H9 (cell line): ENCODE measurements at regions not wholly inside any gene's neighbourhood (a gene's known extent, or its start where the extent isn't known, plus 50 kb on each side); places are given as distances from the start of the nearest gene placed in this dataset.

Experiments
- DNase-seq: peaks from one replicate; pipeline ENCODE4 v3.0.0-alpha.2; 2017
- H2AFZ ChIP-seq: one replicate; pipeline ENCODE4 v1.6.1; 2013; ENCODE audit warnings: mild to moderate bottlenecking, low read length, control low read depth, moderate library complexity
- H2AK5ac ChIP-seq: 2 replicates; pipeline ENCODE4 v1.6.1; 2013; ENCODE audit warnings: low read length, control low read depth, mixed read lengths; ENCODE audit not compliant: insufficient read length
- H2BK120ac ChIP-seq: one replicate; pipeline ENCODE4 v1.6.1; 2013; ENCODE audit warnings: low read depth, mild to moderate bottlenecking, low read length, control low read depth, inconsistent platforms; ENCODE audit not compliant: poor library complexity, severe bottlenecking
- H2BK12ac ChIP-seq: 2 replicates; pipeline ENCODE4 v1.6.1; 2013; ENCODE audit warnings: low read length, control low read depth, mixed read lengths, low read depth; ENCODE audit not compliant: insufficient read length
- H2BK15ac ChIP-seq: 2 replicates; pipeline ENCODE4 v1.6.1; 2013; ENCODE audit warnings: low read depth, low read length, control low read depth
- H2BK20ac ChIP-seq: one replicate; pipeline ENCODE4 v1.6.1; 2013; ENCODE audit warnings: low read depth, mild to moderate bottlenecking, low read length, control low read depth, inconsistent platforms; ENCODE audit not compliant: poor library complexity, severe bottlenecking
- H2BK5ac ChIP-seq: 2 replicates; pipeline ENCODE4 v1.6.1; 2013; ENCODE audit warnings: low read length, control low read depth, mixed read lengths; ENCODE audit not compliant: insufficient read length
- H3K14ac ChIP-seq: 2 replicates; pipeline ENCODE4 v1.6.1; 2013; ENCODE audit warnings: low read length, control low read depth; ENCODE audit not compliant: insufficient read depth
- H3K18ac ChIP-seq: 2 replicates; pipeline ENCODE4 v1.6.1; 2013; ENCODE audit warnings: low read depth, mild to moderate bottlenecking, mixed read lengths, low read length, control low read depth; ENCODE audit not compliant: insufficient read length
- H3K23ac ChIP-seq: 2 replicates; pipeline ENCODE4 v1.6.1; 2013; ENCODE audit warnings: low read length, control low read depth, mixed read lengths, low read depth; ENCODE audit not compliant: insufficient read length
- H3K23me2 ChIP-seq: 2 replicates; pipeline ENCODE4 v1.6.1; 2013; ENCODE audit warnings: low read depth, mild to moderate bottlenecking, mixed read lengths, low read length, control low read depth; ENCODE audit not compliant: insufficient read length, poor library complexity, severe bottlenecking
- H3K27ac ChIP-seq: 2 replicates; pipeline ENCODE4 v1.5.1; 2013; ENCODE audit warnings: low read length, control low read depth, mixed read lengths, low read depth; ENCODE audit not compliant: insufficient read length
- H3K27me3 ChIP-seq: 2 replicates; pipeline ENCODE4 v1.6.1; 2013; ENCODE audit warnings: low read length, control low read depth, inconsistent platforms; ENCODE audit not compliant: insufficient read depth
- H3K4ac ChIP-seq: 2 replicates; pipeline ENCODE4 v1.6.1; 2013; ENCODE audit warnings: low read depth, mild to moderate bottlenecking, control low read depth, inconsistent platforms, low read length, moderate library complexity
- H3K4me1 ChIP-seq: 2 replicates; pipeline ENCODE4 v1.6.1; 2013; ENCODE audit warnings: low read length, control low read depth, inconsistent platforms; ENCODE audit not compliant: insufficient read depth
- H3K4me2 ChIP-seq: 2 replicates; pipeline ENCODE4 v1.6.1; 2013; ENCODE audit warnings: low read length, control low read depth, mixed read lengths; ENCODE audit not compliant: insufficient read length, insufficient read depth
- H3K56ac ChIP-seq: 2 replicates; pipeline ENCODE4 v1.6.1; 2013; ENCODE audit warnings: low read depth, mild to moderate bottlenecking, mixed read lengths, low read length, control low read depth; ENCODE audit not compliant: insufficient read length
- H3K79me1 ChIP-seq: 2 replicates; pipeline ENCODE4 v1.6.1; 2013; ENCODE audit warnings: low read depth, mild to moderate bottlenecking, moderate library complexity, low read length, control low read depth, inconsistent platforms; ENCODE audit not compliant: insufficient read depth, poor library complexity, severe bottlenecking
- H3K79me2 ChIP-seq: 2 replicates; pipeline ENCODE4 v1.6.1; 2013; ENCODE audit warnings: low read length, control low read depth, inconsistent platforms; ENCODE audit not compliant: insufficient read depth
- H3K9ac ChIP-seq: 2 replicates; pipeline ENCODE4 v1.6.1; 2013; ENCODE audit warnings: low read length, control low read depth, mixed read lengths; ENCODE audit not compliant: insufficient read length; ENCODE audit errors: extremely low read depth
- H3K9me3 ChIP-seq: one replicate; pipeline ENCODE4 v1.6.1; 2013; ENCODE audit warnings: low read depth, low read length, inconsistent platforms; ENCODE audit not compliant: control insufficient read depth
- H3T11ph ChIP-seq: one replicate; pipeline ENCODE4 v1.6.1; 2013; ENCODE audit warnings: mild to moderate bottlenecking, low read length, control low read depth, inconsistent platforms
- H4K20me1 ChIP-seq: one replicate; pipeline ENCODE4 v1.6.1; 2013; ENCODE audit not compliant: control insufficient read depth, insufficient read length, insufficient read depth
- H4K5ac ChIP-seq: 2 replicates; pipeline ENCODE4 v1.6.1; 2013; ENCODE audit warnings: low read depth, mild to moderate bottlenecking, mixed read lengths, low read length, control low read depth; ENCODE audit not compliant: insufficient read length
- H4K8ac ChIP-seq: replicated peaks from 2 replicates; pipeline ENCODE4 v1.6.1; 2013; ENCODE audit warnings: low read length, control low read depth, mixed read lengths, low read depth; ENCODE audit not compliant: insufficient read length
- H4K91ac ChIP-seq: 2 replicates; pipeline ENCODE4 v1.6.1; 2013; ENCODE audit warnings: low read depth, mild to moderate bottlenecking, moderate library complexity, mixed read lengths, low read length, control low read depth; ENCODE audit not compliant: insufficient read length
- H3K27ac Mint-ChIP-seq, 3 experiments: 2 replicates in 2 of 3; 3 replicates in 1 of 3; pipeline ENCODE4 v1.8.0; 2020 to 2021; ENCODE audit warnings: mixed read lengths in 3 of 3, mild to moderate bottlenecking in 1 of 3, moderate library complexity in 1 of 3
- H3K27me3 Mint-ChIP-seq: 2 replicates; pipeline ENCODE4 v1.8.0; 2021; ENCODE audit warnings: low read depth, mild to moderate bottlenecking, moderate library complexity, mixed read lengths
- H3K36me3 Mint-ChIP-seq, 3 experiments: 2 replicates in 2 of 3; 3 replicates in 1 of 3; pipeline ENCODE4 v1.8.0; 2020 to 2021; ENCODE audit warnings: low read depth in 3 of 3, mixed read lengths in 3 of 3; ENCODE audit not compliant: insufficient read depth in 1 of 3
- H3K4me1 Mint-ChIP-seq, 2 experiments: 2 replicates each; pipeline ENCODE4 v1.8.0; 2020; ENCODE audit warnings: mixed read lengths in 2 of 2
- H3K4me3 Mint-ChIP-seq, 2 experiments: 2 replicates in 1 of 2; 3 replicates in 1 of 2; pipeline ENCODE4 v1.8.0; 2020 to 2021; ENCODE audit warnings: mild to moderate bottlenecking in 2 of 2, mixed read lengths in 2 of 2, moderate library complexity in 1 of 2
- H3K9me3 Mint-ChIP-seq, 2 experiments: 2 replicates in 1 of 2; 3 replicates in 1 of 2; pipeline ENCODE4 v1.8.0; 2020; ENCODE audit warnings: mild to moderate bottlenecking in 2 of 2, mixed read lengths in 2 of 2, moderate library complexity in 1 of 2
- CTCF ChIP-seq: fragments of 200-600 bp; sonication (generic); conservative IDR thresholded peaks from 3 replicates; pipeline ENCODE4 v1.8.0; 2021; ENCODE audit warnings: antibody characterized with exemption, mild to moderate bottlenecking
- WGBS: extraction: QIAGEN DNeasy Blood & Tissue Kit; methylation state at CpG from one replicate; pipeline ENCODE4 v1.1.7; 2013; ENCODE audit warnings: missing lambda C conversion rate, low lambda C conversion rate, mixed read lengths; ENCODE audit not compliant: insufficient read length; ENCODE audit errors: extremely low coverage; 5-methylcytosine and 5-hydroxymethylcytosine counted together

DNA sequence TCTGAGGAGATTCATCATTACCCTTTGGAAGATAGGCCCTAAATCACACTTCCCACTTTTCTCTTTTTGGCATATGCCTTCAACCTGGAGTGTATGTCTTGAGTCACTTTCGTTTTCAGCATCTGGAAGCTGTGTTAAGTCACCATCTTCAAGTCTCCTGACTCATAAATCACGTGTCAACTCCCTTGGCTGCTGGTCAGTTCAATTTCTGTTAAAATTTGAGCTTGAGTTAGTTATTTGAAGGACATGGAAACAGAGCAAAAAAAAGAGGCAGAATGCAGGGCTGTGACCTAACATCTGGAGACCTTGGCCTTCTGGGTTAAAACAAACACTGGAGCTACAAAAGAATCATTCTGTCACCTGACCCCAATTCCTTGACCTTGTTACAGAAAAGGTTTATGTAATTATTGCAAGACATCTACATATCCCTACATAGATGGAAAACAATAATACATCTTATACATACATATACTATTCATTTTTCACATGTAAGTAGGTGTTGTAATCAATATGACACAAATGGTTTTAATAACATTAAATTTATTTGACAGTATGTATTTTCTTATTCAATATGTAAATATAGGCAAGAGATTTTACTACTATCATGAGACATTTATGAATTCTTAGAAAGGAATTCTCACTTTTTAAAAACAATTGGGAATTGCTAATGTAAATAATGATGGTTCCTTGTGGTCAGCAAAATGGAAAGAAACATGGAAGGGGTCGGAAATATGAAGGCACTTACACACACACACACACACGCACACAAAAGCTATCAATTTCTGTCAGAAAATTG, 169.7 kb upstream of the PHYHIPL start:
- no peaks in the 10 kb centered on the region for H3K9me3 Mint-ChIP-seq
- no CpG with 5 or more reads among the region's 4 CpGs for WGBS
- no peaks in the 10 kb centered on the region for H4K20me1 ChIP-seq
- no peaks in the 10 kb centered on the region for H3K36me3 Mint-ChIP-seq
- no peak overlapping the region for H2BK12ac ChIP-seq
- no peaks in the 10 kb centered on the region for H3K4me1 ChIP-seq
- no peak overlapping the region; a peak in 1 of 7 replicates for H3K27ac Mint-ChIP-seq
- H3K27ac ChIP-seq: no peak overlapping the region
- H3K23ac ChIP-seq: no peak overlapping the region
- TF ChIP-seq CTCF: no peak
- no peak overlapping the region for H2AK5ac ChIP-seq
- no peak overlapping the region for H2BK15ac ChIP-seq
- H3K4me1 Mint-ChIP-seq: peaks cover 3% of the 10 kb centered on the region in 2 experiments; a peak in 3 of 4 replicates
- no peak overlapping the region for H3K4me3 Mint-ChIP-seq
- no peak overlapping the region for H4K8ac ChIP-seq
- H2BK5ac ChIP-seq: no peak overlapping the region
- no peaks in the 10 kb centered on the region for H3K9me3 ChIP-seq
- H2BK20ac ChIP-seq: no peak overlapping the region
- H3T11ph ChIP-seq: no peak overlapping the region
- no peaks in the 10 kb centered on the region for H3K23me2 ChIP-seq
- H4K5ac ChIP-seq: no peak overlapping the region
- no peak overlapping the region for H3K56ac ChIP-seq
- H3K4ac ChIP-seq: no peak overlapping the region
- H2AFZ ChIP-seq: no peak overlapping the region
- no peak overlapping the region for H3K9ac ChIP-seq
- DNase-seq: no peak
- H3K27me3 Mint-ChIP-seq: no peaks in the 10 kb centered on the region
- H3K4me2 ChIP-seq: no peak overlapping the region
- no peaks in the 10 kb centered on the region for H3K79me1 ChIP-seq
- no peak overlapping the region for H2BK120ac ChIP-seq
- no peak overlapping the region for H3K14ac ChIP-seq
- no peak overlapping the region for H4K91ac ChIP-seq
- H3K18ac ChIP-seq: no peak overlapping the region
- no peaks in the 10 kb centered on the region for H3K27me3 ChIP-seq
- H3K79me2 ChIP-seq: no peaks in the 10 kb centered on the region
